Breast epithelium (tissue), 4 donors: ENCODE measurements at regions not wholly inside any gene's neighbourhood (a gene's known extent, or its start where the extent isn't known, plus 50 kb on each side); places are given as distances from the start of the nearest gene placed in this dataset.
A peak's percentile ranks its signal among the peaks of the same experiment; 100 is the strongest.

Source experiments
- DNase-seq, 2 donors: peaks; one replicate each; pipeline ENCODE4 v3.0.0-alpha.2; 2019; ENCODE audit warnings: low spot score in 2 of 2
- H3K27ac ChIP-seq, 2 donors: fragments of 200-600 bp; sonication (generic) in 1 of 2; one replicate each; pipeline ENCODE4 v1.5.1; 2016 to 2019; ENCODE audit warnings: mild to moderate bottlenecking in 1 of 2
- H3K27me3 ChIP-seq, 2 donors: fragments of 200-600 bp; sonication (generic) in 1 of 2; one replicate each; pipeline versions ENCODE4 v1.5.1 to v1.6.0; 2017 to 2019; ENCODE audit warnings: control low read depth in 1 of 2, mild to moderate bottlenecking in 1 of 2
- H3K36me3 ChIP-seq: fragments of 200-600 bp; one replicate; pipeline ENCODE4 v1.5.1; 2019
- H3K4me1 ChIP-seq, 2 donors: fragments of 200-600 bp; sonication (generic); one replicate each; pipeline ENCODE4 v1.5.1; 2016 to 2019; ENCODE audit warnings: control low read depth in 1 of 2
- H3K4me3 ChIP-seq, 3 donors: fragments of 200-600 bp; sonication (generic); 1 replicate in 2 of 3; 2 replicates in 1 of 3; pipeline ENCODE4 v1.5.1; 2016 to 2019; ENCODE audit warnings: mild to moderate bottlenecking in 3 of 3, moderate library complexity in 2 of 3
- H3K9me3 ChIP-seq, 2 donors: fragments of 200-600 bp; sonication (generic) in 1 of 2; one replicate each; pipeline ENCODE4 v1.5.1; 2016 to 2019; ENCODE audit warnings: control low read depth in 1 of 2
- POLR2A ChIP-seq: fragments of 450-650 bp; IDR thresholded peaks from one replicate; pipeline ENCODE4 v1.6.1; 2016; ENCODE audit warnings: antibody characterized with exemption, mild to moderate bottlenecking, moderate library complexity
- POLR2AphosphoS5 ChIP-seq, 3 donors: sonication (generic); formaldehyde crosslinking; IDR thresholded peaks; one replicate each; pipeline ENCODE4 v1.6.1; 2017; ENCODE audit warnings: antibody characterized with exemption in 3 of 3
- intact Hi-C: fragments of 100-400 bp; cut with DNase I; formaldehyde crosslinking; loops from one replicate; pipeline ENCODE4 v1.15.1; 2023; ENCODE audit warnings: low total_unique reads
- TF ChIP-seq, protein P1 (sequence below), 3 donors: fragments of 450-650 bp; IDR thresholded peaks; one replicate each; pipeline ENCODE4 v1.5.1; 2016 to 2017; ENCODE audit warnings: antibody characterized with exemption in 3 of 3, mild to moderate bottlenecking in 3 of 3, moderate library complexity in 3 of 3

DNA sequence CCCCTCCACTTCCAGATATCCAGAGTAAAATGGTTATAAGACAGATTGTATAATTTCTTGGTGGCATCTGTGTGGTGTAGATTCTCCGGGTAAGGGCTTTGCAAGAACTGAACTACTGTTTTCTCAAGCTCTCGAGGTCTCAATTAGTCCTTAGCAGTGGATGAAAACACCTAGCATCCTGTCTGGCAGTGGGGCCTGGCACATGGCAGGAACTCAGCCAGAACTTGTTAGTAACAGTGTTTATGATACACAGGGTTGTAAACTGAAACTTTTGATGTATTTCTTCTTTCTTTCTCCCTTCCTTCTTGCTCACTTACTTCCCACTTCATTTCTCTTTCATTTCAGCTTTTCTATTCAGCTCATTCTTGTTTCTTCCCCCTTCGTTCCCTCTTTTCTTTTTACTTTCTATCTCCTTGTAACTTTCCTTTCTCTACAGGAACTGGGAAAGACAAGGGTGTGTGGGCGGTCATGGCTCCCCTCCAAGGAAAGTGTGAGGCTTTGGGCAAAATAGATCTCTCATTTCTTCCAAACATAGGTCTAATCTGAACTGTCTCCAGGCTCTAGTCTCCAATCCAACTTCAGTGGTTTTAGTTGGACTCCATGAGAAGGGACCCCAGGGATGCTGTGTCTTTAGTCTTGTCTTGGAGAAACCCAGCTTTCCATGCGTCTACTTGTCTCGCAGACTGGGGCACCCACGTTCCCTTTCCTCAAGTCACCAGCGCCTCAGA, 159.7 kb downstream of the PAH start:
- peak overlapping the region in 1 of 3 donors; percentile 8 for H3K4me3 ChIP-seq
- TF ChIP-seq POLR2AphosphoS5 (IDR thresholded peaks at IDR 0.05) (peak in 1 of 3 donors; percentile 8), POLR2A (no peak)
- DNase-seq = peak in 1 of 2 donors; percentile 26
- no peaks in the 10 kb centered on the region for H3K36me3 ChIP-seq
- peak overlapping the region; percentile 71 to 84 for H3K27ac ChIP-seq
- H3K4me1 ChIP-seq = peaks cover 0 to 5% of the 10 kb centered on the region in 2 donors
- H3K9me3 ChIP-seq = no peaks in the 10 kb centered on the region
- intact Hi-C loops = no loop called here
- H3K27me3 ChIP-seq = no peaks in the 10 kb centered on the region

DNA sequence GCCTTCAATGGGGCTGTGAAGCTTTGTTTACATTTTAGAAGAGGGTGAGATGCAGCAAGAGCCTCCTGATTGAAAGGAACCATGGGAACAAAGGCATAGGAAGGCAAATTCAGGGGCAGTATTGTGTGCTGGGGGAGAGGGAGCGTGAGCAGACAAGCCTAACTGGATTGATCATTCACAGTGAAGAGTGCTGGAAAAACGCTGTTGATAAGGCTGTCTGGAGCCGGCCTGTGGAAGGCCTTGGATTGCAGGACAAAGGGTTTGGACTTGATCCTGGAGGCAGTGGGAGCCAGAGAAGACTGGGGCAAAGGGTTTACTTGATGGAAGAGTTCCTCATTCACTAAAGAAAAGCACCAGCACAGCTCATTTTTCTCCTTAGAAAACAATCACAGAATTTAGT, 160.5 kb downstream of the PAH start:
- TF ChIP-seq POLR2A (no peak), POLR2AphosphoS5 (IDR thresholded peaks at IDR 0.05) (no peak)
- TF ChIP-seq, protein P1, sequence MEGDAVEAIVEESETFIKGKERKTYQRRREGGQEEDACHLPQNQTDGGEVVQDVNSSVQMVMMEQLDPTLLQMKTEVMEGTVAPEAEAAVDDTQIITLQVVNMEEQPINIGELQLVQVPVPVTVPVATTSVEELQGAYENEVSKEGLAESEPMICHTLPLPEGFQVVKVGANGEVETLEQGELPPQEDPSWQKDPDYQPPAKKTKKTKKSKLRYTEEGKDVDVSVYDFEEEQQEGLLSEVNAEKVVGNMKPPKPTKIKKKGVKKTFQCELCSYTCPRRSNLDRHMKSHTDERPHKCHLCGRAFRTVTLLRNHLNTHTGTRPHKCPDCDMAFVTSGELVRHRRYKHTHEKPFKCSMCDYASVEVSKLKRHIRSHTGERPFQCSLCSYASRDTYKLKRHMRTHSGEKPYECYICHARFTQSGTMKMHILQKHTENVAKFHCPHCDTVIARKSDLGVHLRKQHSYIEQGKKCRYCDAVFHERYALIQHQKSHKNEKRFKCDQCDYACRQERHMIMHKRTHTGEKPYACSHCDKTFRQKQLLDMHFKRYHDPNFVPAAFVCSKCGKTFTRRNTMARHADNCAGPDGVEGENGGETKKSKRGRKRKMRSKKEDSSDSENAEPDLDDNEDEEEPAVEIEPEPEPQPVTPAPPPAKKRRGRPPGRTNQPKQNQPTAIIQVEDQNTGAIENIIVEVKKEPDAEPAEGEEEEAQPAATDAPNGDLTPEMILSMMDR (IDR thresholded peaks at IDR 0.05) = no peak
- Histone ChIP-seq H3K9me3 (no peaks in the 10 kb centered on the region), H3K36me3 (no peaks in the 10 kb centered on the region), H3K27me3 (no peaks in the 10 kb centered on the region), H3K4me3 (no peak overlapping the region), H3K27ac (peak overlapping the region; percentile 71 to 84), H3K4me1 (peaks cover 0 to 5% of the 10 kb centered on the region in 2 donors)
- DNase-seq = no peak
- intact Hi-C loops = no loop called here

DNA sequence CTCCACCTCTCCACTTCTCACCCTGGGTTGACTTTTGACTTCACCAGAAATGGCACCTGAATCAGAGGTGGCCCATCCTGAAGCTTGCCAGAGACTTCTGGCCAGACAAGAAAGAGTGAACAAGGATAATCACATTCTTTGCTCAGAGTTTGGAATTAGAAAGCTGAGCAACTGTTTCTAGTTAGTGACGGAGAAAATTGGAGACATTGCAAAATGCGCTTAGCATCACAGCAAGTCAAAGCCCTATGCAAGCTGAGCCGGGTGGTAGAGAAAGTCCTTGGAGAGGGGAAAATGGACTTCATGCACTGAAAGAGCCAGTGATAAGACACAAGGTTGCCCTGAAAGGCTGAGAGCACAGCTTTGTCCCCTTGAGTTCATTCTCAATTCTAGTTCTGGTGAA, 161.8 kb downstream of the PAH start:
- no peaks in the 10 kb centered on the region for H3K9me3 ChIP-seq
- TF ChIP-seq POLR2A (no peak), POLR2AphosphoS5 (IDR thresholded peaks at IDR 0.05) (no peak)
- TF ChIP-seq, protein P1 (IDR thresholded peaks at IDR 0.05) = no peak
- no peaks in the 10 kb centered on the region for H3K27me3 ChIP-seq
- no peak for DNase-seq
- H3K4me1 ChIP-seq = peaks cover 0 to 5% of the 10 kb centered on the region in 2 donors
- no peaks in the 10 kb centered on the region for H3K36me3 ChIP-seq
- H3K27ac ChIP-seq = peak overlapping the region; percentile 22 to 84
- intact Hi-C loops = no loop called here
- no peak overlapping the region for H3K4me3 ChIP-seq

DNA sequence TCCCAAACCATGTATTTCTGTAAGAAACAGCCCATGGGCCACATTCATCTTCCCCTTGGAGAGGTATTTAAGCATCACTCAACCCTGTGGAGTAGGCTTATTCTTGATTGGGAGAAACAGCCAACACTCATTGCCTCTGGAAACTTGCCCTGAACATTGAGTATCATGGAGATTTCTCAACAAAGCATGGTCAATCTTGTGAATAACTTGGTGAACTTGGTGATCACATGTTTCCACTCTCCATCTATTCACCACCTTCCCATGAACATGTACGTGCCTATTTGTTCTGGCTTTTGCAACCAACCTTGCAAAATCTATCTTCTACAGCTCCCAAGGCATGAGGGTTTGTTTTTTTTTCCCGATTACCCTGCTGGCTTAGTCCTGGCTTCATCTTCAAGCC, 163.2 kb downstream of the PAH start:
- Histone ChIP-seq H3K36me3 (no peaks in the 10 kb centered on the region), H3K9me3 (no peaks in the 10 kb centered on the region), H3K27me3 (no peaks in the 10 kb centered on the region), H3K27ac (peak overlapping the region in 1 of 2 donors; percentile 84), H3K4me3 (no peak overlapping the region), H3K4me1 (peaks cover 0 to 5% of the 10 kb centered on the region in 2 donors)
- no peak for DNase-seq
- TF ChIP-seq POLR2AphosphoS5 (IDR thresholded peaks at IDR 0.05) = peak in 2 of 3 donors; percentile 42 to 71
- no peak for TF ChIP-seq POLR2A
- intact Hi-C loops = no loop called here

DNA sequence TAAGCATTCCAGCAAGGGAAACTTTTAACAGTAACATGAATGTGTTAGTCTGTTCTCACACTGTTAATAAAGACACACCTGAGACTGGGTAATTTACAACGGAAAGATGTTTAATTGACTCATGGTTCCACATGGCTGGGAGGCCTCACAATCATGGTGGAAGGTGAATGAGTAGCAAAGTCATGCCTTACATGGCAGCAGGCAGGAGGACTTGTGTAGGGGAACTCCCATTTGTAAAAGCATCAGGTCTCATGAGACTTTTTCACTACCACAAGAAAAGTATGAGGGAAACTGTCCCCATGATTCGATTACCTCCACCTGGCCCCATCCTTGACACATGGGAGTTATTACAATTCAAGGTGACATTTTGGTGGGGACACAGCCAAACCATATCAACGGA, 168.3 kb downstream of the PAH start:
- H3K36me3 ChIP-seq = no peaks in the 10 kb centered on the region
- H3K4me3 ChIP-seq = no peak overlapping the region
- no peaks in the 10 kb centered on the region for H3K4me1 ChIP-seq
- no peak overlapping the region for H3K27ac ChIP-seq
- H3K9me3 ChIP-seq = no peaks in the 10 kb centered on the region
- TF ChIP-seq, protein P1 (IDR thresholded peaks at IDR 0.05) = no peak
- DNase-seq = no peak
- no peaks in the 10 kb centered on the region for H3K27me3 ChIP-seq
- intact Hi-C loops = no loop called here

DNA sequence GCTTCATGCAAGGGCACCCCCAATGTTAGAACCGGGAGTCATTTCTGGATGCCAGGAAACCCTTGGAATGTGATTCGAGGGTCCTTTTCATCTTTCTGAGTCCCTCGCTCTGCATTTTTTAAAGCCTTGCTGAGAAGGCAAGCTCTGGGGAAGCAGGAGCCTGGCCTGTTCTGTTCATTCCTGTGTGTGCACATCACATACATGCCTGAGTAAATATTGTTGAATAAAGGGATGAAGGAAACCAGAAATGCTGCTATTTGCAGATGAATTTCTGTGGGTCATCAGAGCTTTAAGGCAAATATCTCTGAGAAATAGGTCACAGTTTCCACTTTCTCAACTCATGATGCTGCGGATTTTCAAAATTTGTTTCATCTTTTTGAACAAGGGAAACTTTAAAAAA, 170.1 kb downstream of the PAH start:
- DNase-seq = no peak
- H3K36me3 ChIP-seq = no peaks in the 10 kb centered on the region
- H3K27ac ChIP-seq = no peak overlapping the region
- intact Hi-C loops = no loop called here
- no peak overlapping the region for H3K4me3 ChIP-seq
- no peaks in the 10 kb centered on the region for H3K9me3 ChIP-seq
- TF ChIP-seq POLR2A (no peak), POLR2AphosphoS5 (IDR thresholded peaks at IDR 0.05) (no peak)
- TF ChIP-seq, protein P1 (IDR thresholded peaks at IDR 0.05) = no peak
- H3K4me1 ChIP-seq = no peaks in the 10 kb centered on the region
- no peaks in the 10 kb centered on the region for H3K27me3 ChIP-seq
